ENCODE measurements at regions not wholly inside any gene's neighbourhood (a gene's known extent, or its start where the extent isn't known, plus 50 kb on each side); places are given as distances from the start of the nearest gene placed in this dataset.

DNA sequence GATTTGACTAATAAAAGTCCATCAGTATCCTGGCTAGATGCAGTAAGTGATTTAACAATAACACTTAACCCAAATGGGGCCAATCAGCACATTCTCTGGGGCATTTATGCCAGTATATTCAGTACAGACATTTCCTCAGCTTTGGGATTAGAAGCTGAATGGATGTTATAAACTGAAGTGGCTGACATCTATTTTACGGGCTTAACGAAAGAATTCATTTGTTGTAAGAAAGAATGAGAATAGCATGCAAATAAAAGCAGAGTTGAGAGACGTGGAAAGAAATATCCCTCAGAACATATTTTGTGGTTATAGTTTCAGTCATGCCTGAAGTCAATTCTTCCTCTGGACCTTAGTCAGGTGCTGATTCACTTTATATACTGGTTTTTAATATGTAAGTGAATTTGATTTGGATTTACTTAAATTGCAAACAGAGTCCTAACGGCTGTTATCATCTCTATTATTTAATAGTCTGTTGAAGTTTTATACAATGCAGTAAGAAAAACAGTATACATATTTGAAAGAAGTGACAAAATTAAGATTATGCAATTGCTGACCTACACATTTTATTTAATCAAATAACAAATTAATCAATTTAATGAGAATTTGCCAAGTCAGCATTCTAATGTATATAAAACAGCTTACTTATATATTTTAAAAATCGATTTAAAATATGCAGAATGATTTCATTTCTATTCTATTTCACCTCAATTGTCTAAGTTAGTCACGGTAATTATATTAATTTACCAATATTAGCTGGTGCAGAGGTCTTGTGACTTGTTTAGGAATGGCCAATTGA lies 513.9 kb upstream of the CADM2 start:
- TF ChIP-seq, protein P1, sequence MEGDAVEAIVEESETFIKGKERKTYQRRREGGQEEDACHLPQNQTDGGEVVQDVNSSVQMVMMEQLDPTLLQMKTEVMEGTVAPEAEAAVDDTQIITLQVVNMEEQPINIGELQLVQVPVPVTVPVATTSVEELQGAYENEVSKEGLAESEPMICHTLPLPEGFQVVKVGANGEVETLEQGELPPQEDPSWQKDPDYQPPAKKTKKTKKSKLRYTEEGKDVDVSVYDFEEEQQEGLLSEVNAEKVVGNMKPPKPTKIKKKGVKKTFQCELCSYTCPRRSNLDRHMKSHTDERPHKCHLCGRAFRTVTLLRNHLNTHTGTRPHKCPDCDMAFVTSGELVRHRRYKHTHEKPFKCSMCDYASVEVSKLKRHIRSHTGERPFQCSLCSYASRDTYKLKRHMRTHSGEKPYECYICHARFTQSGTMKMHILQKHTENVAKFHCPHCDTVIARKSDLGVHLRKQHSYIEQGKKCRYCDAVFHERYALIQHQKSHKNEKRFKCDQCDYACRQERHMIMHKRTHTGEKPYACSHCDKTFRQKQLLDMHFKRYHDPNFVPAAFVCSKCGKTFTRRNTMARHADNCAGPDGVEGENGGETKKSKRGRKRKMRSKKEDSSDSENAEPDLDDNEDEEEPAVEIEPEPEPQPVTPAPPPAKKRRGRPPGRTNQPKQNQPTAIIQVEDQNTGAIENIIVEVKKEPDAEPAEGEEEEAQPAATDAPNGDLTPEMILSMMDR (IDR thresholded peaks at IDR 0.05) = no peak
- TF ChIP-seq EZH2phosphoT487 (IDR thresholded peaks at IDR 0.05) = no peak

Data from neural progenitor cell (in vitro differentiated cells).